ENCODE measurements at regions not wholly inside any gene's neighbourhood (a gene's known extent, or its start where the extent isn't known, plus 50 kb on each side); places are given as distances from the start of the nearest gene placed in this dataset.

- TF ChIP-seq MBD1 (CRISPR knock-in tag; IDR thresholded peaks at IDR 0.05), result no peak
These were observed 246.5 kb upstream of the TMTC4 start (continued) for GRCh38 chr13:100921139-100921538.

GRCh38 chr13:100917011-100917410, 242.4 kb upstream of the TMTC4 start:
- Histone ChIP-seq H3K36me3 (ENCODE audit: control insufficient read depth, insufficient read depth, low read length) (no peaks in the 10 kb centered on the region), H3K4me3 (no peak overlapping the region), H3K27ac (ENCODE audit: extremely low read depth, low read depth, low read length) (no peak overlapping the region), H3K9ac (ENCODE audit: insufficient read depth in 1 of 2, low read depth in 2 of 2, low read length in 2 of 2) (no peak overlapping the region), H3K9me3 (replicated peaks; ENCODE audit: control insufficient read depth, insufficient read depth, low read depth, low read length) (no peaks in the 10 kb centered on the region), H3K27me3 (ENCODE audit: control insufficient read depth in 2 of 2, insufficient read depth in 2 of 2, low read length in 2 of 2) (no peaks in the 10 kb centered on the region), H4K20me1 (replicated peaks; ENCODE audit: control insufficient read depth, insufficient read depth, low read length) (no peaks in the 10 kb centered on the region), H3K4me1 (replicated peaks in 1 of 2; ENCODE audit: control insufficient read depth in 2 of 2, insufficient read depth in 2 of 2, low read length in 2 of 2) (no peaks in the 10 kb centered on the region), H3K9me1 (ENCODE audit: control insufficient read depth, insufficient read depth, low read length) (no peaks in the 10 kb centered on the region), H3K4me2 (ENCODE audit: insufficient read depth, low read length) (no peak overlapping the region), H2AFZ (ENCODE audit: low read depth, low read length) (no peak overlapping the region), H3K79me2 (ENCODE audit: control insufficient read depth, insufficient read depth, low read length) (no peaks in the 10 kb centered on the region)
- ChIA-PET CTCF (ENCODE audit: low intra/inter-chr PET ratio) (no interaction called here), POLR2A (no interaction called here)
- in situ Hi-C loops (cut with MboI) (no loop called here), intact Hi-C loops (cut with micrococcal nuclease) (no loop called here)
- ATAC-seq, result no peak
- WGBS (ENCODE audit: insufficient coverage, low coverage, missing lambda C conversion rate), result 0% methylated on average over 3 of the region's 3 CpGs
- FAIRE-seq, result no peak
- BruUV-seq (replicated peaks), result no TSS peak
- no peak for DNase-seq (ENCODE audit: extremely low read depth in 1 of 4, low spot score in 3 of 4)
- TF ChIP-seq KAT8 (IDR thresholded peaks at IDR 0.05; ENCODE audit: low read depth), result no peak
- no peak for TF ChIP-seq ATF4 (CRISPR knock-in tag; IDR thresholded peaks at IDR 0.05)
- no peak for TF ChIP-seq MBD1 (CRISPR knock-in tag; IDR thresholded peaks at IDR 0.05)
- no peak for TF ChIP-seq ZBTB49 (CRISPR knock-in tag; IDR thresholded peaks at IDR 0.05; ENCODE audit: borderline replicate concordance)
- TF ChIP-seq POLR2AphosphoS5 (IDR thresholded peaks at IDR 0.05; ENCODE audit: control insufficient read depth, insufficient read depth, low read depth, low read length), result no peak
- no peak for TF ChIP-seq IRF2 (CRISPR knock-in tag; IDR thresholded peaks at IDR 0.05)
- no peak for TF ChIP-seq ZBED1 (IDR thresholded peaks at IDR 0.05)
- TF ChIP-seq YBX1 (IDR thresholded peaks at IDR 0.05), result no peak
- no peak for TF ChIP-seq YY1 (IDR thresholded peaks at IDR 0.05; ENCODE audit: borderline replicate concordance in 1 of 3, control insufficient read depth in 1 of 3, extremely low read depth in 1 of 3, insufficient read depth in 3 of 3, insufficient read length in 1 of 3, insufficient replicate concordance in 2 of 3, low read depth in 1 of 3, low read length in 2 of 3)
- no peak for TF ChIP-seq COPS2 (conservative IDR thresholded peaks at IDR 0.05)
- TF ChIP-seq SRSF3 (IDR thresholded peaks at IDR 0.05; ENCODE audit: insufficient read depth, low read length), result no peak
- TF ChIP-seq BCL6 (CRISPR knock-in tag; IDR thresholded peaks at IDR 0.05), result no peak
- TF ChIP-seq JUN (IDR thresholded peaks at IDR 0.05; ENCODE audit: borderline replicate concordance, low read depth, low read length), result no peak
- no peak for TF ChIP-seq JUN (CRISPR knock-in tag; IDR thresholded peaks at IDR 0.05; ENCODE audit: borderline replicate concordance)
- TF ChIP-seq MXI1 (IDR thresholded peaks at IDR 0.05; ENCODE audit: low read depth, low read length), result no peak
